ENCODE measurements at regions not wholly inside any gene's neighbourhood (a gene's known extent, or its start where the extent isn't known, plus 50 kb on each side); places are given as distances from the start of the nearest gene placed in this dataset.

DNA sequence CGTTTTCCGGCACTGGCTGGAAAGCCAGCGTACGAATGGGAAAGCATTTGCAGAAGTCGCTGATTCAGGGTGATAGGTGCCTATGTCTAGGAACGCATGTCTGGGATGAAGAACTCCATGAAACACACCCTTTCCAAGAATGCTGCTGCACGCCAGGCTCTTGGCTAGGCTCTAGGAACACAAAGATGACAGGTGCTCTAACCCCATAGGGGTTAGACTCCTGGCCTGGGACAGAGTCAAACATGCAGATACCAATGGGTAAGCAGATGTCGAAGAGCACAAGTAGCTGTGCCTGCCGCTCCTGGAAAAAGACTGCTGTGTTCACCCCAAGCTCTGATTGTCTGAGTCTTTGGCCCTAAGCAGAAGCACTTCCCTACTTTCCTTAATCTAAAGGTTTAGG, 180.9 kb upstream of the UBE3A start:
- TF ChIP-seq RAD21 (IDR thresholded peaks at IDR 0.05; ENCODE audit: low read length) (no peak), FOS (IDR thresholded peaks at IDR 0.05; ENCODE audit: low read depth, low read length) (no peak), MAFK (IDR thresholded peaks at IDR 0.05; ENCODE audit: low read depth, low read length) (no peak)
- TF ChIP-seq, protein P1, sequence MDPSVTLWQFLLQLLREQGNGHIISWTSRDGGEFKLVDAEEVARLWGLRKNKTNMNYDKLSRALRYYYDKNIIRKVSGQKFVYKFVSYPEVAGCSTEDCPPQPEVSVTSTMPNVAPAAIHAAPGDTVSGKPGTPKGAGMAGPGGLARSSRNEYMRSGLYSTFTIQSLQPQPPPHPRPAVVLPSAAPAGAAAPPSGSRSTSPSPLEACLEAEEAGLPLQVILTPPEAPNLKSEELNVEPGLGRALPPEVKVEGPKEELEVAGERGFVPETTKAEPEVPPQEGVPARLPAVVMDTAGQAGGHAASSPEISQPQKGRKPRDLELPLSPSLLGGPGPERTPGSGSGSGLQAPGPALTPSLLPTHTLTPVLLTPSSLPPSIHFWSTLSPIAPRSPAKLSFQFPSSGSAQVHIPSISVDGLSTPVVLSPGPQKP (IDR thresholded peaks at IDR 0.05; ENCODE audit: borderline replicate concordance, low read depth, low read length): no peak
- Histone ChIP-seq H3K36me3 (ENCODE audit: control insufficient read depth, insufficient read depth, low read length) (no peaks in the 10 kb centered on the region), H2AK5ac (ENCODE audit: low read depth, low read length) (no peak overlapping the region), H3K9ac (ENCODE audit: low read depth, low read length) (no peak overlapping the region), H3K4ac (ENCODE audit: low read depth, low read length) (no peak overlapping the region), H2AFZ (replicated peaks; ENCODE audit: low read length, poor library complexity) (no peak overlapping the region), H3K56ac (ENCODE audit: extremely low read depth, insufficient read depth, low read length) (no peak overlapping the region), H3K9me3 (ENCODE audit: control insufficient read depth, insufficient read depth, low read length) (no peaks in the 10 kb centered on the region), H2AK9ac (replicated peaks; ENCODE audit: low read depth, low read length, poor library complexity) (no peak overlapping the region), H3K23ac (ENCODE audit: low read depth, low read length) (no peak overlapping the region), H2BK20ac (ENCODE audit: low read depth, low read length) (no peak overlapping the region), H3K18ac (ENCODE audit: low read depth, low read length) (no peak overlapping the region), H3K27ac (ENCODE audit: insufficient read depth, low read length) (no peak overlapping the region), H2BK120ac (ENCODE audit: low read depth, low read length) (no peak overlapping the region), H4K8ac (ENCODE audit: low read depth in 2 of 2, low read length in 2 of 2) (no peak overlapping the region), H3K79me1 (ENCODE audit: low read depth in 1 of 2, low read length in 2 of 2) (no peaks in the 10 kb centered on the region), H3K4me3 (ENCODE audit: insufficient read depth, low read depth, low read length) (no peak overlapping the region), H2BK5ac (ENCODE audit: low read depth, low read length, poor library complexity, severe bottlenecking) (no peak overlapping the region), H3K9me1 (ENCODE audit: insufficient read depth, low read length) (no peaks in the 10 kb centered on the region), H3K4me1 (ENCODE audit: control insufficient read depth, insufficient read depth, low read length) (no peaks in the 10 kb centered on the region), H4K91ac (ENCODE audit: insufficient read depth, low read depth, low read length) (no peak overlapping the region), H3K27me3 (ENCODE audit: control insufficient read depth, insufficient read depth, low read length) (no peaks in the 10 kb centered on the region), H2BK15ac (ENCODE audit: low read depth, low read length) (no peak overlapping the region), H4K5ac (ENCODE audit: low read depth, low read length) (no peak overlapping the region), H3K14ac (replicated peaks; ENCODE audit: low read depth, low read length) (no peak overlapping the region), H4K20me1 (ENCODE audit: insufficient read depth, low read length) (no peaks in the 10 kb centered on the region), H3K4me2 (ENCODE audit: low read depth, low read length) (no peak overlapping the region)
- dilution Hi-C loops (cut with HindIII; ENCODE audit: low sequenced_read_pairs, unreplicated experiment): no loop called here
- in situ Hi-C loops (cut with MboI; ENCODE audit: low sequenced_read_pairs): no loop called here
- no TSS peak for BruUV-seq (replicated peaks)
- intact Hi-C loops (cut with micrococcal nuclease): no loop called here
- ATAC-seq (ENCODE audit: low read depth) (no peak), DNase-seq (no peak)
- ChIA-PET CTCF (no interaction called here), POLR2A (ENCODE audit: unreplicated experiment) (interaction anchor here (0.6 kb wide), 1 partner anchor 26 kb away, joined by 3 read pairs; no protein-coding TSS in a partner anchor)
- 33% methylated on average over 1 of the region's 9 CpGs; no CpG with 5 or more reads in 1 of the 2 experiments for WGBS, 2 experiments (ENCODE audit: extremely low coverage in 2 of 2, insufficient read length in 1 of 2)

Data from IMR-90 (cell line).